Activated CD8-positive, alpha-beta memory T cell treated with anti-CD3 and anti-CD28 coated beads, Interleukin-2, amount 50 U/mL, for 24 hours (primary cell): ENCODE measurements at regions not wholly inside any gene's neighbourhood (a gene's known extent, or its start where the extent isn't known, plus 50 kb on each side); places are given as distances from the start of the nearest gene placed in this dataset.

Experiments
- DNase-seq: peaks from one replicate; pipeline ENCODE4 v3.0.0-alpha.2; 2020; ENCODE audit errors: extremely low read depth

DNA sequence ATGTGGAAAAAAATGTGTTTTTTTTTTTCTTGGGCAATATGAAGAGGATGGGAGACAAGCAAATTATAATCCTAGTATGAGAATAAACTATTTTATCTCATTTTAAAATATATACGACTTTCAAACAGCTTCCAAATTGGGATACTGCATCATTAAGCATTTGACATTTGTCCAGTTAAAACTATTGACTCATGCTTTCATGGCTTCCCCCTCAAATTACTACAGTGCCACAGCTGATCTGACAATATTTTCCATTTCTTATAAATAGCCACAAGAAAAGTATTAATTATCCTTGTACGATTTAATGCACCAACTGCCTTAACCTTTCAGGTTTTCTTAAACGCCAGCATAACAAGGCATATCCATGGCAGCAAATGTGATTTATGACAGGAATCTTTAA, 1134.8 kb upstream of the ZEB2 start:
- DNase-seq: no peak

DNA sequence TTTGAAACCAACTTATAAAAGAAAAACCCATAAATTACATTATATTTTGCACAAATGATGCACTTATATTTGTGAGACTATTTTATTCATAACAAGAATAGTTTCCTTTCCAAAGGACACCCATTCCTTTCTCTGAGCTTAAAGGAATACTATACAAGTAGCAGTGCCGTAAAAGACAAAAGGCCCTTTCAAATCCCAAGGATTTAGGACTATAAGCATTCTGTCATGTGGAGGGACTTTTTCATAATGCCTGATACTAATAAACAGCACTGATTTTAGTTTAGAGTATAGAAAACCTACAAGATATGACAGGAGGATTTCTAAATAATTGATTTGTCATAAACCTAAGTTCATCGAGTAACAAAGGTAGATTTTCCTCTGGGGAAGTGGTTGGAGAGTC, 1134.2 kb upstream of the ZEB2 start:
- DNase-seq: no peak

DNA sequence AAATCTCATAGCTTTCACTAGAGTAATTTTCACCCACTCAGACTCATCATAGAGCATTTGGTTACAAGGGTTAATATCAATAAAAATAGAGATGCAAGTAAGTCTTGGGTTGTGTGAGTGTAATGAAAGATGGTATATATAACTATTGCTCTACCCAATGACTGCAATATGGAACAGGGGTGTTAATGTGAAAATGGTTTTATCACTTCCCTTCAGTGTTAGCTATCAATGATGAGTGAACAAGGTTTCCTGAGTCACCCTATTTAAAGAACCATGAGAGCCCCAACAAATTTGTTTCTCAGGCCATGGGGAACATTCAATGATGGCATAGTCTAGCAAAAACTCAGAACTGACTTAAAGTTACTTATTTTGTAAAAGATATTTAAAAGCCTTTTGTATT, 1133.6 kb upstream of the ZEB2 start:
- no peak for DNase-seq

DNA sequence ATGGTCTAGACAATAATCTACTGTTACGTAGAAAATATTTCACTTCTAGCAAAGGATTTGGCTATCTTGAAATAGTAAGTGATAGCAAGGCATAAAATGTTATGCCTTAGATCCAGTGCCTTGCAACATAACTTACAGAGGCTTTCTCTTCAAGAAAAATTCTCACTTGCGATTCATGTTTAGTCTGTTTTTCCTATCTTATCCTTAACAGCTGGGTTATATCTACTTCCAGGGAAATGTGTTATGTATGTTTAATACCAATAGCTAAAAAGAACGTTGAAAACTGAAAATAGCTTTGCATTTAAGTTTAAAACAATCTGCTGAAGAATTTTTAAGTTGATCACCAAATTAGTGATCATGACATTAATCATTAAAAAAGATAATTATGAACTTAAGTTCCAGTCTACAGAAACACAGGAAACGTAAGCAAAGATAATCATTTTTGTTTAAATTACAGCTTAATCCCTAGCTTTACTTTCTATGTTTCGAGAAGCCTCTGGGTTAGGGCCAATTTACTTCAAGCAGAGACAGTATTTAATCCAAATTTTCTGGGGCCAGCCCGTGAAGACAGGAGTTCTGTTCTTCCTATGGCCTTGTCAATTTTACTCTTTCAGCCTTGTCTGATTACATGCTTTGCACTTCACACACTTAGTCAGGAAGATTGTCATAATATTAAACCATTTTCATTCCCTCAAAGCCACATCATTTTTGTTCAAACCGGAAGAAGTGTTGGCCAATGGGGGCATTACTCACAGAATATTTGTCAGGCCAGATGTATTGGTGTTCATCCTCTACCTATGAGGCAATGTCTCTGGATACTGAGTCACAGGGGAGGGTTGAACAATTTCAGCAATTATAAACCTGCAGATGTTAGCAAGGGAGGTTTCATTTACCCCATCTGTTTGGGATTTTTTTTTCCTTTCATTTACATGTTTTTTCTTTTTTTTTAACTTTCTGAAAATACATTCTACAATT, 1132.9 kb upstream of the ZEB2 start:
- no peak for DNase-seq

DNA sequence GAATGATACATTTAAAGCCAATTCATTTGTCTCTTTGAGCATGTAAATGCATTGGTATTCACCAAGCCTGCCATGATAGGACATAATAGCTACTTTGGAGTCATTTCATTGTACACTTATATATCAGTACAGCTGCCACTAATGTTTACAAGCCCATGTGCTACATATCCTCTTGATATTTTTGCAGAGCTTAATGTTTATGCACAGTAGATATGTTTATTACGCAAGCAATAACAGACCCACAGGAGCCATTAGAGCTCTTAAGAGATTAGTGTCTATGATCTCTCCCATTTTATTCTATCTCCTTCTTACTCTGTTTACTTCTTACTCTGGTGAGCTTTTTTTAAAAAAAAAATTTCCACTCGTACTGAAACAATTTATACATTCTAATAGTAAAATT, 1132.1 kb upstream of the ZEB2 start:
- DNase-seq: no peak

DNA sequence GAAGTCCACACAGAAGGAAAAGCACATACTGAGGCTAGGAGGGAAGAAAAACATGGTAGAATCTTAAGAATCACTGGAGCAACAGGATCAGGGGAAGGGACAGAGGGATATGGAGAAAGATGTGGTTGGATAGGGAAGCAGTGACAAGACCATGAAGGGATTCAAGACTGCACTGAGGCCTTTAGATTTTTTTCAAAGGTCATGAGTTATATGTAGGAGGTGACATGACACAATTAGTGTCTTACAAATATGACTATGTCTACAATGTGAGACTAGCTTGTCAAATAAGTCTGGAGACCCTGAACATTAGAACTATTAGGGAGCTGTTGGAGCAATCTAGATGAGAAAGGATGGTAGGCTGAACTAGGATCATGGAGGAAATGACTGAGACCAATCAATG, 1130.3 kb upstream of the ZEB2 start:
- no peak for DNase-seq

DNA sequence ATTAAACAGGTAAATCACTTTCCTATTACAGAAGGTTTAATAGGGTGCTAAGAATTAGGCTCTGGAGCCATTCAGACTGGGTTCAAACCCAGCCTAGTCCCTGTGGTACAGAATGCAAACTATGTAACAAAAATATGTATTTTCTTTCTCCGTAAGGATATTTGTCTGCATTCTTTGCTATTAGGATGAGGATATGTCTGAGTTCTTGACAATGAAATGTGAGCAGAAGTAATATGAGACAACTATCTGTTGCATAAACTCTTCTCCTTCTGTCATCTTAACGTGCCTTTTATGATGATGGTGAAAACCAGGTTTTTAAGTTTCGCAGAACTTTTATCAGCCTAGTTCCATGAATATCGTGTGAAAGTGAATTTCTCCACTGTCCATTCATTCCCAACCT, 1129.1 kb upstream of the ZEB2 start:
- DNase-seq: no peak

DNA sequence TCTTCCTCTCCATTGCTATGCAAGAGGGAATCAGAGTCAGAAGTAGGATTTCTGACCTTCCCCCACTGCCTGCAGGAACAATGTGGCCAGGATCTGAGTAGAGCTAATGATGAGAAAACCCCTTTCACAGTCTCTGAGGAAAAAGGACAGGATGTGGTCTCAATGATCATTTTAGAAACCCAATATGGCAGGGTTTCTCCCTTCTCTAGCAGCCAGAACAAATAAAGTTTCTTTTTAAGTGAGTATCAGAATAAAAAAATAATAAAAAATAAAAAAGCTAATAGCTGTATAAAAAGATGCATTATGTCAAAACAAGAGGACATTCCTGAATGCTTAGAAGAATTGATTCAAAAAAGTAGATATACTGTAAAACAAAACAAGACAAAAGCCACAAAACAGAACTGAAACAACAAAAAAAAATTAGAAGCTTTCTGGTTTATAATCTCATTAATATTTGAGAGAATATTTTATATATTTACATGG, 1124.9 kb upstream of the ZEB2 start:
- DNase-seq: no peak

DNA sequence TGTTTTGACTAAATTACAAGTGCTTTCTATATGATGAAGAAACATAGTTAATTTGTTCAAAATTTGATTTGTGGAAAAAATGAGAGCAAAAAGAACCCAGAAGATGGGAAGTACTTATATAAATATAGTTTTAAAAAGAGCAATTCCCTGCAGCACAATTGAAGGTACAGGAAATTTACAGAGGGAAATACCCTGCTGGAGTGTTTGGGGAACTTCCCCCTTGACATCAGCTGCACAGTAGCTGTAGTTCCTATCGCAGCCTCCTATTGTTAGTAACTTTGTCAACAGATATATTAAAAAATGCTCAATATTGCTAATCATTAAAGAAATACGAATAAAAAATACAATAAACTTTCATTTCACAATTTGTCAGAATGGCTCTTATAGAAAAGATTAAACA, 1118.8 kb upstream of the ZEB2 start:
- DNase-seq: no peak

DNA sequence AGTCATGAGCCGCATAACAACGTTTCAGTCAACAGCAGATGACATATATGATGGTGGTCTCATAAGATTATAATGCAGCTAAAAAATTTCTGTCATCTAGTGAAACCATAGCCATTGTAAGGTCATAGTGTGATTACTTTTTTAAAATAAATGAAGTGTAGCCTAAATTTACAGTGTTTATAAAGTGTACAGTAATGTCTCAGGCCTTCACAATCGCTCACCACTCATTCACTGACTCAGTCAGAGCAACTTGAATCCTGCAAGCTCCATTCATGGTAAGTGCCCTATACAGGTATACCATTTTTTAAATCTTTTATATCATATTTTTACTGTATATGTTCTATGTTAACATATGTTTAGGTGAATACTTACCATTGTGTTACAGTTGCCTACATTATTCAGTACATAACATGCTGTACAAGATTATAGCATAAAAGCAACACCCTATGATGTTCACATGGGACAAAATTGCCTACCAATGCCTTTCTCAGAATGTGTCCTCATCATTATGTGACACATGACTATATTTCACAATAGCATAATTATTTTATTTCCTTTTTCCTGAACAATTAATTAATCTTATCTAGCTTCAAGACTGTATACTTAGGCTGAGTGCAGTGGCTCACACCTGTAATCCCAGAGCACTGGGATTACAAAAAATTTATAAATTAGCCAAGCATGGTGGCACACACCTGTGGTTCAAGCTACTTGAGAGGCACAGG, 1115.9 kb upstream of the ZEB2 start:
- DNase-seq: no peak

DNA sequence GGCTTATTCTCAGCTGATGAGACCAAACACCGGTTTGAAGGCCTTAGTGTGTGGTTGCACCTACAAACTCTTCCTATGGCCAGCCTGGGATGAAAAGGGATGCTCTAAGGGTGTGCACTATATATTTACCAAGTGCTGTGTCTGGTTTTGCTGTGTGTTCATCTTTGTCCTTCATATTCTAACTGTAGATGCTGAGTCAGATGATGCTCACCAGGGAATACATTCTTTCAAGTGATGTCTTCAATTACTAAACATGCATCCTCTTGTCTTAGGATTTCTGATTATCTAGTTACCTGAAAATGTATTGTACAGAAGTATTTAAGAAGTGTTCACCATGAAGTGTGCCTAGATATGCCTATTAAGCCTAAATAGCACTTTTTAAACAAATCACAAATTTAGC, 1111.6 kb upstream of the ZEB2 start:
- DNase-seq: no peak

DNA sequence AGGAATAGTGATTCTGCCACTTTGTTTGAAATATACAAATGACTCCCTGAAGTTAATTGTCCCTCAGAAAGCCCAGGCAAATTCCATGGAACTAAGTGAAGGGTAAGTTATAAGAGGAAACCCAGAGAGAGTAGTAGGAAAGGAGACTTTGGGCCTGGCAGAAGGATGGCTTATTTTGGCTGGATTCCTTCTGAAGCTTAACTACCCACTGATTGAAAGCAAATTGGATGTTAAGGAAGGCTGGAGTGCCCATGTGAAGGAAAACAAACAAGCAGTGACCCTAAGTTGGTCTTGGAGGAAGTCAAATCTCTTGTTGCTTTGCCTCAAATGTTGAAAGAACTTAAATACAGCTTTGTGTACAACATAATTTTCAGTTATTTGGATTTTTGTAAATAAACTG, 1106.4 kb upstream of the ZEB2 start:
- DNase-seq: no peak

DNA sequence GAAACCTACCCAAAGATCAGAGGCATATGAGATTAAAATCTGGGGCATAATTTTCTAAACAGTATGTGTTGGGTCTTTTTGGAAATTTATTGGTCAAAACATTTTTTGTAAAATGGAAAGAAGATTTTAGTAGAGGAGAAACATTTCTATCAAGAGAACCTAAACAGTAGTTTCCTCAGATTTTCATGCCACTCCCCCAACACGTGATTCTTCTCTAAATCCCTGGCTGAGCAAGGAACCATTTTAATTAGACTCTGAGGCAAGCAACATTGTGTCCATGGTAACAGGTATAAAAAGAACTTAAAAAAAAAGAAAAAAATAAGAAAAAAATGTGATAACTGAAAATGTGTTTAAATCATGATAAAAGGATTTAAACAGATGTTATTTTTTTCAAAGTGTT, 1105.2 kb upstream of the ZEB2 start:
- no peak for DNase-seq

DNA sequence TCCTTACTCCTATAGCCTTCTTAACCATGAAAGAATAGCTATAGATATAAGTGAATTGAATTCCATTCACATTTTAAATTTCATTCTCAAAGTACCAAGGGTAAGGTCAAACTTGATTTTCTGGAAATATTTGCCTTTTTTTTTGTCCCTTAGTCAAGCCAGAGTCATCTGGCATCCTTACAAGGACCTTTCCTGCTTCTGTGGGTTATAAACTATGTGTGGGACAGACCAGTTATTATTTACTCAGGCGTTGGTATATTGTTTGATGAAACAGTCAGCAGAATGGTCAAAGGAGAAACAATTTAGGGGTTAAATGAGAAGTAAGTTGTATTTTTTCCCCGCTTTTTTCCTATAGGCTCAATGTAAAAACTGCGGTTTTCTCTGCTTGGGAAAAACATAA, 1103.2 kb upstream of the ZEB2 start:
- DNase-seq: no peak

DNA sequence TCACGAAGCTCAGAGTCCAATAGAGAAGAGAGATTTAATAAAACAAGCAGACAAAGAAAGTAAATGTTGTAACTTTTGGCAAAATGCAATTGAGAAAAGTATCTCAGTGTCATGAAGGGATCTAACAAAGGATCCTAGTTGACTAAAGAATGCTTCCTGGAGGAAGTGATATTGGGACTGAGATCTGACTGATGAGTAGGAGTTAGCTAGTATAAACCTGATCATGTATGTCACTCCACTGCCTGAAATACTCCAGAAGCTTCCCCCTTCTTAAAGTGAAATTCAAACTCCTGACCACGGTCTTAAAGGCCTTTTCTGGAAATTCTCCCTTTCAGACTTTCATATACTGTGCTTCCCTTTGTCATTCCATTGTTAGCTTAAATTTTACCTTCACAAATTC, 1102.4 kb upstream of the ZEB2 start:
- no peak for DNase-seq

DNA sequence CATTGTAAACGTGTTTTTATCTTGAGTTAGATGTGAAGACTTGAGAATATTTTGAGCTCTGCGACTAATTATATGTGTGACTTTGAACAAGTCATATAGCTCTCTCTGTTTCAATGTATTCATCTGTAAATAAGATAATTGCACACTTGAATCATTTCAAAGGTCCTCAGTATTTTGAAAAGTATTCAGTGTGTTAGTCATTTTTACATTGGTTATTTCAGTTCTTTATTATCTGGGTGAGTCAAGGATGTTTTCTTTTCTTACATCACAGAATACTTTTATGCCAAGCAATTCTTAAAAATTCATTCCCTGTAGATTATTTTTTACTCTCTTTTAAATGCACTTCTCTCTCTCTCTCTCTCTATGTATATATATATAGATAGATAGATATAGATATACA, 1098.0 kb upstream of the ZEB2 start:
- DNase-seq: no peak

DNA sequence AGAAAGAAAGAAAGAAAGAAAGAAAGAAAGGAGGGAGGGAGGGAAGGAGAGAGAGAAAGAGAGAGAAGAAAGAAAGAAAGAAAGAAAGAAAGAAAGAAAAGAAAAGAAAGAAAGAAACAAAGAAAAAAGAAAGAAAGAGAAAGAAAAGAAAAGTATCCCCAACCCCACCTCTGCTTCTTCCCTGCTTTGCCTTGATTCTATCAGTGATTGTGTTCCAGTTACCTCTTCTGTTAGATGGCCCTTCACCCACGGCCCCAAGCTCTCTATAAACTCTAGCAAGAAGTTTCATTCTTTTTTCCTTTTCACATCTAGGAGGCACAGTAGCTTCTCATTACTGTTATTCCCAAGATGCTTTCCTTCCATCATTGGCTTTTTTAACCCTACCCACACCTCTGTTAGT, 1097.5 kb upstream of the ZEB2 start:
- DNase-seq: no peak

DNA sequence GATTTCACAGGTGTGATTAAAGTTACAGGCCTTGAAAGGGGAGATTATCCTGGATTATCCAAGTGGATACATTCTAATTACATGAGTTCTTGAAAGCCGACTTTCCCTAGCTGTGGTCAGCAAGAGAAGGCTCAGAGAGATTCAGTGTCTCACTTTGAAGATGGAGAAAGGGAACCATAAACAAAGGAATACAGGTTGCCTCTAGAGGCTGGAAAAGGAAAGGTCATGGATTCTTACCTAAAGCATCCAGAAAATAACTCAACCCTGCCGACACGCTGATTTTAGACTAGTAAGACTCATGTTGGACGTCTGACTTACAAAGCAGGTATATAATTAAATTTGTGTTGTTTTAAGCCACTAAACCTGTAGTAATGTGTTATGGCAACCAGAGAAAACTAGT, 1095.7 kb upstream of the ZEB2 start:
- DNase-seq: no peak

DNA sequence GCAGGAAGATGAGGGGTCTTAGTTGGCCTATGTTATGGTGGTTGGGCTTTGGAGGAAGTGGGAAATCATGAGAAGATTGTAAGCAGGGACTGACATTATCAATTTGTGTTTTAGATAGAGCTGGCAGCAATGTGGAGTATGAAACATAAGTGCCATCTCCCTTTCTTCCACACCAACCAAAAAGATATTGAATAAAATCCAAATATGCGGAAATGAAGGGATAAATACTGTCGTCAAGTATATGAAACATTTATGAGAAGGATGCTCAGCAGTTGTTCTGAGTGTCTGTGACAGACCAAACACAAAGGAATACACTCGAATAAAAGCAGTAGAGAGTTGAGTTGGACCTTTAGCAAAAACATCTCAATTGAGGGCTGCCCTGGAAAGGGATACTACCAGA, 1090.0 kb upstream of the ZEB2 start:
- no peak for DNase-seq

DNA sequence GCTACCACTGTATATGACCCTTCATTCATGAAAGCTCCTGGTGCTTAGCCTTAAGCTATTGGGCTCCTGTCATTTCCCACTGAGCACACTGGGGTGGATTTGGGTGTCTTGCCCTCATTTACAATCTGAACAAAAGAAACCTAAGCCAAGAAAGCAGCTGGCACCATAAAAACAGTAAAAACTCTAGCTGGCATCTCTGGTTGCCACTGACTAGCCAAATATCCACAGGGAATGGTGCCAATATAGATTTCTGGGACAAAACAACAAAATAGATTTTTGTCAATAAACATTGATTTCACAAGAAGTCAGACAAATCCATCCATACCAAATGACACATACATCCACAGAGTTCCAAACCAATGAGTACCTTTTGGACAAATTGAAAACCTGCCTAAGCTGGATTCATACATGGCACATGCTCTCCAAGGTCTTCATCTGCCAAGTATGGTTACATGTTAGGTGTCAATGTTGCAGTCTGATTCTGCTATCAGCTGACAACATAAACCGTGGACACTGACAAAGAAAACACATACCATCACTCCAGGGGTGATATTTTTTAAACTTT, 1081.5 kb upstream of the ZEB2 start:
- no peak for DNase-seq

DNA sequence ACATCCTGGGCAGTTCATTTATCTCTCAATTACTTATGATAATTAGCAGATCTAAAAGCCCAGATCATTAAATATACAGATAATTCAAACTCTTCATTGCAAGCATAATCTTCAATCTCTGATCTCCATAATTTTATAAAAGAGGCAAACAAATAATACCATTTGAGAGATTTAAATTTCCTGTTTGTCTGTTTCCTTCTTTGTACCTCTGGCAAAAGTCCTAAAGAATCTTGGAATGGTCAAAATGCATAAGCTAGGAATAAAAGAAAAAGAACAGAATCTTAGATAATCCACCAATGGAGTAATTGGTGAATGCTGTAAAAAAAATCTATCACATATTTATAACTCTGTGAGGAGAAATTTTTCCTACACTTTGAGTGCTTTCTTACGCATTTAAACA, 1080.9 kb upstream of the ZEB2 start:
- DNase-seq: no peak

DNA sequence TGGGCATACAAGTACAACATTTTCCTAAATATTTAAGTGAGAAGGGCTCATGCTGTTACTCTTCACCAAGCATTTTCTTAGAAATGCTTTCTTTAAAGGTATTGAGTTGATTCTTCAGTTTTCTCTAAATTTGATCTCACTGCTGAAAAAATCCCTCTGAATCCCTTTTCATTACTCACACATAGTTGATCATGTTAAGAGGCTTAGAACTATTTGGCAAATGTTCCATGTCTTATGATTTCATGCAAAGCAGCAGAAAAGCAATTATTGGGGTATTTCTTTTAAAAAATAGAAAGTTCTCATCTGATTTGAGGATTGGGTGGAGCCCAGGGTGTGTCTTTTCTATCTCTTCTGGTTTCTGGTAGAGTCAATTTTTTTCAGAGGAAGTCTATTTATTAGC, 1079.8 kb upstream of the ZEB2 start:
- DNase-seq: no peak

DNA sequence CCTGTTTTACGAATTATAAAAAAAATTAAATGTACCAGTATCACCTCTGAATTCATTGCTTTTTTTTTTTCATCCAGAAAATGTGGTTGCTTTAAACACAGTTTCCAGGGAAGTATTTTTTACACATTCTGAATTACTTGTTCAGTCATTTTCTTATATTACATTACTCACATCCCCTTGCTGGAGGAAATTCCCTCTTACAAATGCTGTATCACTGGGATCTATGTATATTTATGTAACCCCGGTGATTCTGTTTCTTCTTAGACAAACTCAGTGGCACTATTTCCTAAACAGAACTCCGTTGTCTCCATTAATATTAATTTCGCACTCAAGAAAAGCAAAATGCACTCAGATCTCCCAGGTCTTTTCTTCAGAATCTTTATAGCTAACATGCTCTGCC, 1078.5 kb upstream of the ZEB2 start:
- no peak for DNase-seq
